ENCODE measurements at regions not wholly inside any gene's neighbourhood (a gene's known extent, or its start where the extent isn't known, plus 50 kb on each side); places are given as distances from the start of the nearest gene placed in this dataset.

DNA sequence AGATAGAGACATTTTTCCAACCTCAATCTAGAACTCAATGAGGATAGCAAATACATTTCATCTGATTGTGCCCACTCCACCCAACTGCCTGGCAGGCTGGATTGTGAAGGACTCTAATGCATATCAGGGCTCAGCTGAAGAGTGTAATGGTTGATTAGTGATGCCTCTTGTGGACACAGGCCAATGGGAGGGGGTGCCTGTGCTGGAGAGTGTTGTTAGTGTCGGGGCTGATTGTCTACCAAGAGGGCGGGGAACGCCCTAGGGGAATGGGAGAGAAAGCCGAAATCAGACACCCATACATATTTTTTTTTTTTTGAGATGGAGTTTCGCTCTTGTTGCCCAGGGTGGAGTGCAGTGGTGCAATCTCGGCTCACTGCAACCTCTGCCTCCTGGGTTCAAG, 103.7 kb upstream of the SALL4 start:
- no peak for TF ChIP-seq EZH2 (IDR thresholded peaks at IDR 0.05; ENCODE audit: borderline replicate concordance, low read length)
- TF ChIP-seq, protein P1, sequence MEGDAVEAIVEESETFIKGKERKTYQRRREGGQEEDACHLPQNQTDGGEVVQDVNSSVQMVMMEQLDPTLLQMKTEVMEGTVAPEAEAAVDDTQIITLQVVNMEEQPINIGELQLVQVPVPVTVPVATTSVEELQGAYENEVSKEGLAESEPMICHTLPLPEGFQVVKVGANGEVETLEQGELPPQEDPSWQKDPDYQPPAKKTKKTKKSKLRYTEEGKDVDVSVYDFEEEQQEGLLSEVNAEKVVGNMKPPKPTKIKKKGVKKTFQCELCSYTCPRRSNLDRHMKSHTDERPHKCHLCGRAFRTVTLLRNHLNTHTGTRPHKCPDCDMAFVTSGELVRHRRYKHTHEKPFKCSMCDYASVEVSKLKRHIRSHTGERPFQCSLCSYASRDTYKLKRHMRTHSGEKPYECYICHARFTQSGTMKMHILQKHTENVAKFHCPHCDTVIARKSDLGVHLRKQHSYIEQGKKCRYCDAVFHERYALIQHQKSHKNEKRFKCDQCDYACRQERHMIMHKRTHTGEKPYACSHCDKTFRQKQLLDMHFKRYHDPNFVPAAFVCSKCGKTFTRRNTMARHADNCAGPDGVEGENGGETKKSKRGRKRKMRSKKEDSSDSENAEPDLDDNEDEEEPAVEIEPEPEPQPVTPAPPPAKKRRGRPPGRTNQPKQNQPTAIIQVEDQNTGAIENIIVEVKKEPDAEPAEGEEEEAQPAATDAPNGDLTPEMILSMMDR (IDR thresholded peaks at IDR 0.05; ENCODE audit: low read length): no peak
- no peaks in the 10 kb centered on the region for H3K9me3 ChIP-seq (ENCODE audit: low read length)
- no peaks in the 10 kb centered on the region for H3F3A ChIP-seq (ENCODE audit: insufficient read depth, low read length)
- H3K9me2 ChIP-seq (ENCODE audit: low read depth, low read length): no peaks in the 10 kb centered on the region
- H2AFZ ChIP-seq (ENCODE audit: low read length): no peak overlapping the region
- no peak overlapping the region for H3K4me2 ChIP-seq (ENCODE audit: low read length)
- no peak overlapping the region for H3K4me3 ChIP-seq (ENCODE audit: low read depth, low read length, poor library complexity, severe bottlenecking)
- no peaks in the 10 kb centered on the region for H3K79me2 ChIP-seq (ENCODE audit: insufficient read depth, low read length)
- H3K4me1 ChIP-seq (ENCODE audit: insufficient read depth, low read length, severe bottlenecking): no peaks in the 10 kb centered on the region
- H3K27me3 ChIP-seq (ENCODE audit: insufficient read depth, low read length): no peaks in the 10 kb centered on the region; the same call in 1 of the 2 replicates
- no peak overlapping the region for H3K27ac ChIP-seq (ENCODE audit: low read depth, low read length, poor library complexity, severe bottlenecking)
- H4K20me1 ChIP-seq (ENCODE audit: insufficient read depth, low read length): no peaks in the 10 kb centered on the region
- no peaks in the 10 kb centered on the region for H3K36me3 ChIP-seq (ENCODE audit: insufficient read depth, low read length)
- no peak overlapping the region for H3K9ac ChIP-seq (ENCODE audit: low read length)

DNA sequence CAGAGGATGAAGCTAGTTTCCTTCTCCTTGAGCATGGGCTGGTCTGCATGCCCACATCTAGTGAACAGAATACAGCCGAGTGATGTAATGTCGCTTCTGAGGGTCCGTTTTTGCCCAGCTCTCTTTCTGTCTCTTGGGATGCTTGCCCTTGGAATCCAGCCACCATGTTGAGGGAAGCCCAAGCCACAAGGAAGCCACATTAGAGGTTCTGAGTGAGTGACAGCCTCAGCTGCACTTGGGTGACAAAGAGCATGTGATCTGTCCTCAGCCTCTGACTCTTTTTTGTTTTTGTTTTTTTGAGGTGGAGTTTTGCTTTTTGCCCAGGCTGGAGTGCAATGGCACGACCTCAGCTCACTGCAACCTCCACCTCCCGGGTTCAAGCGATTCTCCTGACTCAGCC, 100.6 kb upstream of the SALL4 start:
- Histone ChIP-seq H3K27me3 (ENCODE audit: insufficient read depth, low read length) (no peaks in the 10 kb centered on the region; the same call in 1 of the 2 replicates), H3K9me2 (ENCODE audit: low read depth, low read length) (no peaks in the 10 kb centered on the region), H2AFZ (ENCODE audit: low read length) (no peak overlapping the region), H3K36me3 (ENCODE audit: insufficient read depth, low read length) (no peaks in the 10 kb centered on the region), H3K27ac (ENCODE audit: low read depth, low read length, poor library complexity, severe bottlenecking) (no peak overlapping the region), H3F3A (ENCODE audit: insufficient read depth, low read length) (no peaks in the 10 kb centered on the region), H3K9ac (ENCODE audit: low read length) (no peak overlapping the region), H3K4me1 (ENCODE audit: insufficient read depth, low read length, severe bottlenecking) (no peaks in the 10 kb centered on the region), H3K4me2 (ENCODE audit: low read length) (no peak overlapping the region), H4K20me1 (ENCODE audit: insufficient read depth, low read length) (no peaks in the 10 kb centered on the region), H3K9me3 (ENCODE audit: low read length) (no peaks in the 10 kb centered on the region), H3K79me2 (ENCODE audit: insufficient read depth, low read length) (no peaks in the 10 kb centered on the region), H3K4me3 (ENCODE audit: low read depth, low read length, poor library complexity, severe bottlenecking) (no peak overlapping the region)
- TF ChIP-seq, protein P1 (IDR thresholded peaks at IDR 0.05; ENCODE audit: low read length): no peak
- no peak for TF ChIP-seq EZH2 (IDR thresholded peaks at IDR 0.05; ENCODE audit: borderline replicate concordance, low read length)

DNA sequence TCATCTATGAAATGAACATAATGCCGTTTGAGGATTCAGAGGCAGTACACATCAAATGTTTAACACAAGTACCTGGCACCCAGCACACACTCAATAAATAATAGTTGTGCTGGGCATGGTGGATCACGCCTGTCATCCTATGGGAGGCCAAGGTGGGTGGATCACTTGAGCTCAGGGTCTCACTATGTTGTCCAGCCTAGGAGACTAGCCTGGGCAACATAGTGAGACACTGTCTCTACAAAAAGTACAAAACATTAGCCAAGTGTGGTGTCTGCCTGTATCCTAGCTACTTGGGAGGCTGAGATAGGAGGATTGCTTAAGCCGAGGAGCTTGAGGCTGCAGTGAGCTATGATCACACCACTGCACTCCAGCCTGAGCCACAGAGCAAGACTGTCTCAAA, 98.1 kb upstream of the SALL4 start:
- Histone ChIP-seq H2AFZ (ENCODE audit: low read length) (no peak overlapping the region), H3K27ac (ENCODE audit: low read depth, low read length, poor library complexity, severe bottlenecking) (no peak overlapping the region), H3K4me2 (ENCODE audit: low read length) (no peak overlapping the region), H3K36me3 (ENCODE audit: insufficient read depth, low read length) (no peaks in the 10 kb centered on the region), H3K4me3 (ENCODE audit: low read depth, low read length, poor library complexity, severe bottlenecking) (no peak overlapping the region), H3K9ac (ENCODE audit: low read length) (no peak overlapping the region), H3K79me2 (ENCODE audit: insufficient read depth, low read length) (no peaks in the 10 kb centered on the region), H3K27me3 (ENCODE audit: insufficient read depth, low read length) (no peaks in the 10 kb centered on the region; the same call in 1 of the 2 replicates), H3K9me3 (ENCODE audit: low read length) (no peaks in the 10 kb centered on the region), H4K20me1 (ENCODE audit: insufficient read depth, low read length) (no peaks in the 10 kb centered on the region), H3K4me1 (ENCODE audit: insufficient read depth, low read length, severe bottlenecking) (no peaks in the 10 kb centered on the region), H3F3A (ENCODE audit: insufficient read depth, low read length) (no peaks in the 10 kb centered on the region), H3K9me2 (ENCODE audit: low read depth, low read length) (no peaks in the 10 kb centered on the region)
- no peak for TF ChIP-seq EZH2 (IDR thresholded peaks at IDR 0.05; ENCODE audit: borderline replicate concordance, low read length)
- TF ChIP-seq, protein P1 (IDR thresholded peaks at IDR 0.05; ENCODE audit: low read length): no peak

All from OCI-LY1 (cell line).